Breast epithelium (tissue), 3 donors: ENCODE measurements at regions not wholly inside any gene's neighbourhood (a gene's known extent, or its start where the extent isn't known, plus 50 kb on each side); places are given as distances from the start of the nearest gene placed in this dataset.

Source experiments
- POLR2A ChIP-seq: fragments of 450-650 bp; IDR thresholded peaks from one replicate; pipeline ENCODE4 v1.6.1; 2016; ENCODE audit warnings: antibody characterized with exemption, mild to moderate bottlenecking, moderate library complexity
- POLR2AphosphoS5 ChIP-seq, 3 donors: sonication (generic); formaldehyde crosslinking; IDR thresholded peaks; one replicate each; pipeline ENCODE4 v1.6.1; 2017; ENCODE audit warnings: antibody characterized with exemption in 3 of 3
- TF ChIP-seq, protein P1 (sequence below), 3 donors: fragments of 450-650 bp; IDR thresholded peaks; one replicate each; pipeline ENCODE4 v1.5.1; 2016 to 2017; ENCODE audit warnings: antibody characterized with exemption in 3 of 3, mild to moderate bottlenecking in 3 of 3, moderate library complexity in 3 of 3

DNA sequence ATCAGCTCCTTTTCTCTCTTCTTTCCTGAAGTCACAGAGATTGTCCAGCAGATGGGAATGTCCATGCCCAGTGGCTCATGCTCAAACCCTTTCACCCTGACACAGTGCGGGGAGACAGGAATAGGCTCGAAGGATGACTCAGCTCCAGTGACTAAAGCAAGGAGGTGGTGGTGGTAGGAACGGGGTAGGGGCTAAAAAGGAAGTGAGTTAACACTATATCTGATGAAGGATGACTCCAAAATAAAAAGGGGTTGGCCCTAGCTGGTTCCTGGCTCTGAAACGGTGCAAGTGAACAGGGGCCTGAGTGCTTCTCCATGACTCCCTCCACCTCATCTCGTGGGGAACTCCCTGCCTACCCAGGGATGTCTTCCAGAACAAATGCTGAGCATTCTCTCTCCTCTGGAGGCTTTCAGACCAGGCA lies 167.4 kb upstream of the LPP start:
- TF ChIP-seq, protein P1, sequence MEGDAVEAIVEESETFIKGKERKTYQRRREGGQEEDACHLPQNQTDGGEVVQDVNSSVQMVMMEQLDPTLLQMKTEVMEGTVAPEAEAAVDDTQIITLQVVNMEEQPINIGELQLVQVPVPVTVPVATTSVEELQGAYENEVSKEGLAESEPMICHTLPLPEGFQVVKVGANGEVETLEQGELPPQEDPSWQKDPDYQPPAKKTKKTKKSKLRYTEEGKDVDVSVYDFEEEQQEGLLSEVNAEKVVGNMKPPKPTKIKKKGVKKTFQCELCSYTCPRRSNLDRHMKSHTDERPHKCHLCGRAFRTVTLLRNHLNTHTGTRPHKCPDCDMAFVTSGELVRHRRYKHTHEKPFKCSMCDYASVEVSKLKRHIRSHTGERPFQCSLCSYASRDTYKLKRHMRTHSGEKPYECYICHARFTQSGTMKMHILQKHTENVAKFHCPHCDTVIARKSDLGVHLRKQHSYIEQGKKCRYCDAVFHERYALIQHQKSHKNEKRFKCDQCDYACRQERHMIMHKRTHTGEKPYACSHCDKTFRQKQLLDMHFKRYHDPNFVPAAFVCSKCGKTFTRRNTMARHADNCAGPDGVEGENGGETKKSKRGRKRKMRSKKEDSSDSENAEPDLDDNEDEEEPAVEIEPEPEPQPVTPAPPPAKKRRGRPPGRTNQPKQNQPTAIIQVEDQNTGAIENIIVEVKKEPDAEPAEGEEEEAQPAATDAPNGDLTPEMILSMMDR (IDR thresholded peaks at IDR 0.05): no peak
- TF ChIP-seq POLR2A (no peak), POLR2AphosphoS5 (IDR thresholded peaks at IDR 0.05) (no peak)
